ENCODE measurements at regions not wholly inside any gene's neighbourhood (a gene's known extent, or its start where the extent isn't known, plus 50 kb on each side); places are given as distances from the start of the nearest gene placed in this dataset.

- TF ChIP-seq CTCF (IDR thresholded peaks at IDR 0.05) = no peak
- TF ChIP-seq POLR2AphosphoS5 (IDR thresholded peaks at IDR 0.05) = no peak
- no peak for TF ChIP-seq POLR2A (IDR thresholded peaks at IDR 0.05)
Measured at GRCh38 chr2:228522977-228523376, 341.5 kb upstream of the SPHKAP start.

All from sigmoid colon (tissue), 4 donors.